ENCODE measurements at regions not wholly inside any gene's neighbourhood (a gene's known extent, or its start where the extent isn't known, plus 50 kb on each side); places are given as distances from the start of the nearest gene placed in this dataset.

DNA sequence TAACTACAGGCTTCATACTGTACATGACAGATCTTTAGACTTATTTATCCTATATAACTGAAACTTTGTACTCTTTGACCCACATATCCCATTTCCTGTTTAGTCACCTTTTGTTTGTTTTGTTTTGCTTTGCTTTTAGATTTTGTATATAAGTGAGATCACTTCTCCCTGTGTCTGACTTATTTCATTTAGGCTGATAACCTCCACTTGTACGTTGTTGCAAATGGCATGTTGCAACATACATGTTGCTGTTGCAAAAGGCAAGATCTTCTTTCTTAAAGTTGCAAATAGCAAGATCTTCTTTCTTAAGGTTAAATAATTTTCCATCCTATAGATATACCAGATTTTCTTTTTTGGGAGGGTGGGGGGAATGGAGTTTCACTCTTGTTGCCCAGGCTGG, 341.5 kb downstream of the OTUD1 start:
- TF ChIP-seq POLR2A (IDR thresholded peaks at IDR 0.05) (no peak), EP300 (IDR thresholded peaks at IDR 0.05) (no peak)
- TF ChIP-seq, protein P1, sequence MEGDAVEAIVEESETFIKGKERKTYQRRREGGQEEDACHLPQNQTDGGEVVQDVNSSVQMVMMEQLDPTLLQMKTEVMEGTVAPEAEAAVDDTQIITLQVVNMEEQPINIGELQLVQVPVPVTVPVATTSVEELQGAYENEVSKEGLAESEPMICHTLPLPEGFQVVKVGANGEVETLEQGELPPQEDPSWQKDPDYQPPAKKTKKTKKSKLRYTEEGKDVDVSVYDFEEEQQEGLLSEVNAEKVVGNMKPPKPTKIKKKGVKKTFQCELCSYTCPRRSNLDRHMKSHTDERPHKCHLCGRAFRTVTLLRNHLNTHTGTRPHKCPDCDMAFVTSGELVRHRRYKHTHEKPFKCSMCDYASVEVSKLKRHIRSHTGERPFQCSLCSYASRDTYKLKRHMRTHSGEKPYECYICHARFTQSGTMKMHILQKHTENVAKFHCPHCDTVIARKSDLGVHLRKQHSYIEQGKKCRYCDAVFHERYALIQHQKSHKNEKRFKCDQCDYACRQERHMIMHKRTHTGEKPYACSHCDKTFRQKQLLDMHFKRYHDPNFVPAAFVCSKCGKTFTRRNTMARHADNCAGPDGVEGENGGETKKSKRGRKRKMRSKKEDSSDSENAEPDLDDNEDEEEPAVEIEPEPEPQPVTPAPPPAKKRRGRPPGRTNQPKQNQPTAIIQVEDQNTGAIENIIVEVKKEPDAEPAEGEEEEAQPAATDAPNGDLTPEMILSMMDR (IDR thresholded peaks at IDR 0.05): no peak
